ENCODE measurements at regions not wholly inside any gene's neighbourhood (a gene's known extent, or its start where the extent isn't known, plus 50 kb on each side); places are given as distances from the start of the nearest gene placed in this dataset.
A peak's percentile ranks its signal among the peaks of the same experiment; 100 is the strongest.

DNA sequence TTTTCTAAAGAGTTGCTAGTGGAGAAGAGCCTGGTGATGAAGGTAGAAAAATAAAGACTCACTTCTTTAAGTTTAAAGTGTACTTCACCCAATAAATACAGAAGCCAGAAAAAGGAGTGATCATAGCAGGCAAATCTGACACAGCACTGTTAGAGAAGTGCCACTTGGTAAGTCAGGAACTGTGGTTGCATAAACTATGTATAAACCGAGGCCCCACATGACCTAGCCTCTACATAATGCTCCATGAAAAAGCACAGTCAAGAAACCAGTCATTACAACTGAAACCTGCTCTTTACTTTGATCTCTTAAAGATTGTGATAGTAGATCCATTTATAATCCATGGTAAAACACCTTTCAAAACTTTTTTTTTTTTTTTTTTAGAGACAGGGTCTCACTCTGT, 172.1 kb upstream of the PHYHIPL start:
- no peaks in the 10 kb centered on the region for H3K27me3 ChIP-seq (ENCODE audit: control insufficient read depth, insufficient read depth, low read length)
- H3K9me3 ChIP-seq (replicated peaks; ENCODE audit: low read length), result no peaks in the 10 kb centered on the region
- H3K9ac ChIP-seq (ENCODE audit: low read depth, low read length), result no peak overlapping the region
- peaks cover 11% of the 10 kb centered on the region for H3K4me1 ChIP-seq (ENCODE audit: control insufficient read depth, insufficient read depth, low read length)
- H3K4me3 ChIP-seq (ENCODE audit: low read length), result no peak overlapping the region
- no peak overlapping the region for H3K4me2 ChIP-seq (ENCODE audit: low read length)
- H3K36me3 ChIP-seq (ENCODE audit: insufficient read depth, low read length), result no peaks in the 10 kb centered on the region

- Histone ChIP-seq H3K4me1 (ENCODE audit: control insufficient read depth, insufficient read depth, low read length) (peaks cover 8% of the 10 kb centered on the region), H3K9me3 (replicated peaks; ENCODE audit: low read length) (no peaks in the 10 kb centered on the region), H3K27me3 (ENCODE audit: control insufficient read depth, insufficient read depth, low read length) (no peaks in the 10 kb centered on the region)
Observed at GRCh38 chr10:59006511-59007306, 169.7 kb upstream of the PHYHIPL start.

DNA sequence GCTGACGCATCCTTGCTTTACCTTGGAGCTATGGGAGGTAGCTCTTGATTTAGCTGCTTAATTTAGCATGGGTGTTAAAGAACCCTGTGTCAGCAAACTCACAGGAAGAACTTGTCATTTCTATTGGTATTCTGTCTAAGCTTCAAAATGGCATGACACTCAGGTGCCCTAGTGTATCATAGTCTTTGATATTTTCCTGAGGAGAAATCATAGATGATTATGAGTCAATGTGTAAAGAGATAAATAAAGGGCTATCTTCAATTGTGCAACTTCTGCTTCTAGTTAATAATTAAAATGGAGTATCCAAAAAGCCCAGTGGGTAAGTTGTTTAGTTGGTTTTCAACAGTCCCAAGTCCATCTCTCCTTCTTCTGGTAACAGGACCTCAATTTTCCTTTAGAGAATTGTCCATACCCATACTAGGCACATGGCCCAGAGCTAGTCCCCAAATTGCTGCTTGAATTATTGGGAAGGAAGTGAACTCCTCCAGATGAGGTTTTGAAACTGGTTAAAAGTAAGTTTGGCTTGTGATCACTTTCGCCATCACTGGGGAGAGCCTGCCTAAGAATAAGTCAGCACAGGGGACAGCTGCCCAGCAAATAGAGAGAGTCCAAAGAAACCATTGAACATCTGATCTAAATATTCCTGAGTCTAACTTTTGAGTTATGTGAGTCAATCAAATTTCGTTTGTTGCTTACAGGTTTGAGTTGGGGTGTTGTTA, 169.0 kb upstream of the PHYHIPL start:
- Histone ChIP-seq H3K4me2 (ENCODE audit: low read length) (no peak overlapping the region), H3K27me3 (ENCODE audit: control insufficient read depth, insufficient read depth, low read length) (no peaks in the 10 kb centered on the region), H3K4me3 (ENCODE audit: low read length) (no peak overlapping the region), H3K36me3 (ENCODE audit: insufficient read depth, low read length) (no peaks in the 10 kb centered on the region), H3K9me3 (replicated peaks; ENCODE audit: low read length) (no peaks in the 10 kb centered on the region), H3K9ac (ENCODE audit: low read depth, low read length) (no peak overlapping the region), H3K4me1 (ENCODE audit: control insufficient read depth, insufficient read depth, low read length) (peaks cover 8% of the 10 kb centered on the region)

More at GRCh38 chr10:59006511-59007306, 169.7 kb upstream of the PHYHIPL start:
- Histone ChIP-seq H3K4me2 (ENCODE audit: low read length) (no peak overlapping the region), H3K4me3 (ENCODE audit: low read length) (no peak overlapping the region), H3K9ac (ENCODE audit: low read depth, low read length) (no peak overlapping the region), H3K36me3 (ENCODE audit: insufficient read depth, low read length) (no peaks in the 10 kb centered on the region)

DNA sequence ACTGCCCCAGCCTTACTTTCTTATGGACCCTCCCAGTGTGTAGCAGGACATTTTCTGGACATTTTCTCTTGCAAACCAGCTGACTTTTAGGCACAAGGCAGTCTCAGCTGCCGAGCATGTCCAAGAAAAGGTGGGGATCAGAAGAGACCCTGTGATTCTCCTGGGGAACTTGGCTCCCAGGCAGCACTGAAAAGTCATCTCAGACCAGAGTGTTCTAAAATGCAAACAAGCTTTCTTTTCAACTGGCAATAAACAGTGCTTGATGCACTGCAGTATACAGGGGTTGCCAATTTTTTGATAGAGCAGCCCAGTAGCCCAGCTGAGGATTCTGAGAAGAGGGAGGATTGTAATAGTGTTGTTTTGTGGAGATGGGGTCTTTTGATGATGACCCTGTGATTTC, 168.0 kb upstream of the PHYHIPL start:
- H3K4me3 ChIP-seq (ENCODE audit: low read length), result no peak overlapping the region
- H3K27me3 ChIP-seq (ENCODE audit: control insufficient read depth, insufficient read depth, low read length), result no peaks in the 10 kb centered on the region
- H3K4me2 ChIP-seq (ENCODE audit: low read length), result no peak overlapping the region
- no peaks in the 10 kb centered on the region for H3K36me3 ChIP-seq (ENCODE audit: insufficient read depth, low read length)
- peaks cover 8% of the 10 kb centered on the region for H3K4me1 ChIP-seq (ENCODE audit: control insufficient read depth, insufficient read depth, low read length)
- no peaks in the 10 kb centered on the region for H3K9me3 ChIP-seq (replicated peaks; ENCODE audit: low read length)
- no peak overlapping the region for H3K9ac ChIP-seq (ENCODE audit: low read depth, low read length)

- no peaks in the 10 kb centered on the region for H3K27me3 ChIP-seq (ENCODE audit: control insufficient read depth, insufficient read depth, low read length)
- no peaks in the 10 kb centered on the region for H3K36me3 ChIP-seq (ENCODE audit: insufficient read depth, low read length)
- H3K4me1 ChIP-seq (ENCODE audit: control insufficient read depth, insufficient read depth, low read length), result no peaks in the 10 kb centered on the region
- no peaks in the 10 kb centered on the region for H3K9me3 ChIP-seq (replicated peaks; ENCODE audit: low read length)
- H3K4me2 ChIP-seq (ENCODE audit: low read length), result no peak overlapping the region
- H3K9ac ChIP-seq (ENCODE audit: low read depth, low read length), result no peak overlapping the region
- no peak overlapping the region for H3K4me3 ChIP-seq (ENCODE audit: low read length)
Observed at GRCh38 chr10:59011972-59012632, 164.3 kb upstream of the PHYHIPL start.

- Histone ChIP-seq H3K9ac (ENCODE audit: low read depth, low read length) (no peak overlapping the region), H3K9me3 (replicated peaks; ENCODE audit: low read length) (no peaks in the 10 kb centered on the region), H3K4me3 (ENCODE audit: low read length) (no peak overlapping the region), H3K27me3 (ENCODE audit: control insufficient read depth, insufficient read depth, low read length) (no peaks in the 10 kb centered on the region), H3K4me1 (ENCODE audit: control insufficient read depth, insufficient read depth, low read length) (no peaks in the 10 kb centered on the region), H3K4me2 (ENCODE audit: low read length) (no peak overlapping the region), H3K36me3 (ENCODE audit: insufficient read depth, low read length) (no peaks in the 10 kb centered on the region)
Observed at GRCh38 chr10:59012839-59013238, 163.6 kb upstream of the PHYHIPL start.

GRCh38 chr10:59016043-59016442, 160.4 kb upstream of the PHYHIPL start:
- Histone ChIP-seq H3K27me3 (ENCODE audit: control insufficient read depth, insufficient read depth, low read length) (no peaks in the 10 kb centered on the region), H3K4me1 (ENCODE audit: control insufficient read depth, insufficient read depth, low read length) (peaks cover 6% of the 10 kb centered on the region), H3K4me2 (ENCODE audit: low read length) (no peak overlapping the region), H3K36me3 (ENCODE audit: insufficient read depth, low read length) (no peaks in the 10 kb centered on the region), H3K4me3 (ENCODE audit: low read length) (no peak overlapping the region), H3K9me3 (replicated peaks; ENCODE audit: low read length) (no peaks in the 10 kb centered on the region), H3K9ac (ENCODE audit: low read depth, low read length) (no peak overlapping the region)

DNA sequence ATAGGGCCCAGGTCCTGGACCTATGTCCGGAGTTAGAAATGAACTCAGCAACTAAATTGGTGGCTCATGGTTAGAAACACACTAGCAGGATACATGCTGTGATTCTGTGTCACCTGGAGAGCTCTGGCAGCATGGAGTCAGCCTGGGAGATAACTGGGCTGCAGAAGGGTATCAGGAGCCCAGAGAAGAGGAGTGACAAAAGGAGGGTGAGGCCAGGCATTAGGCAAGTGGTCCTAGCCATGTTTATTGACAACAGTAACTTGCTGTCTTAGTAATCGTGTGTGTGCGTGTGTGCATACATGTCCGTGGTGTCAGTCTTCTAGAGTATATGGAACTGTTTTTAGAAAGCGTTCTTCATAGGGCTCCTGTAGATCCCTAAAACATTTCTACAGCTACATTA, 157.5 kb upstream of the PHYHIPL start:
- no peaks in the 10 kb centered on the region for H3K27me3 ChIP-seq (ENCODE audit: control insufficient read depth, insufficient read depth, low read length)
- peak overlapping the region; percentile 38 for H3K4me3 ChIP-seq (ENCODE audit: low read length)
- peak overlapping the region; percentile 52 for H3K9ac ChIP-seq (ENCODE audit: low read depth, low read length)
- no peaks in the 10 kb centered on the region for H3K36me3 ChIP-seq (ENCODE audit: insufficient read depth, low read length)
- no peaks in the 10 kb centered on the region for H3K9me3 ChIP-seq (replicated peaks; ENCODE audit: low read length)
- peaks cover 6% of the 10 kb centered on the region for H3K4me1 ChIP-seq (ENCODE audit: control insufficient read depth, insufficient read depth, low read length)
- H3K4me2 ChIP-seq (ENCODE audit: low read length), result peak overlapping the region; percentile 46

DNA sequence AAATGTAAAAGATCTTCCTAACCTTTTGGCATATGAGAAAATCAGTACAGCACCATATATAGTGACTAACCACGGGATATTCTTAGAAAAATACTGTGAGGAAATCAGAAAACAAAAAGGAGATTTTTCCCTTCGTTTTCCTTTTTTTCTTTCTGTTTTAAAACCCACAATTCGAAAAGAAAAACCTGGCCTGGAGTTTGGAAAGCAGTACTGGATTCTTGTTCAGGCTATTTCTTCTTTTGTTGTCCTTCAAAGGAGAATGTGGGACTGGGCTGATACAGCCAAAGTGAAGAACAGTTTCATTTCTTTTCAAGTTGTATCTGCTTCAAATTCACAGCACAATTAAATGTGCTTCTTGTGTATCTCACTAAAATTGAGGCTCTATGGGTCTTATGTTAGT, 156.8 kb upstream of the PHYHIPL start:
- Histone ChIP-seq H3K9ac (ENCODE audit: low read depth, low read length) (peak overlapping the region; percentile 52), H3K4me1 (ENCODE audit: control insufficient read depth, insufficient read depth, low read length) (peaks cover 6% of the 10 kb centered on the region), H3K4me3 (ENCODE audit: low read length) (peak overlapping the region; percentile 38)

DNA sequence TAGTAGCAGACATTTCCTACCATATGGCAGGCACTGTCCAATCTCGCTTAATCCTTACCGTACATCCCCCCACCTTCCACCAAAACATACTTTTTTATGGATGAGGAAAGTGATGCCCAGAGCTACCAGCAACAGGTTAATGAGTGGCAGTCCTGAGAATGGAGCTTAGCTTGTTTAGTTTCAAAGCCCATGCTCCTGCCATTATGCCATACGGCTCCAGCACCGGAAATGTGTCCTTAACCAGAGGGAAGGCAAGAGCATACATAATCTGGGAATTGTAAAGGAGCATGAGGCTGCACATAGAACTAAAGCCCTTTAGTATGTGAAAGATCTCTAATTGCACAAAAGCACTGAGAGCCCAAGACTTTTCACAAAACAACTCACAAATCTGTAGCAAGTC, 155.9 kb upstream of the PHYHIPL start:
- Histone ChIP-seq H3K27me3 (ENCODE audit: control insufficient read depth, insufficient read depth, low read length) (no peaks in the 10 kb centered on the region), H3K36me3 (ENCODE audit: insufficient read depth, low read length) (no peaks in the 10 kb centered on the region), H3K4me2 (ENCODE audit: low read length) (no peak overlapping the region), H3K4me1 (ENCODE audit: control insufficient read depth, insufficient read depth, low read length) (peaks cover 6% of the 10 kb centered on the region), H3K9me3 (replicated peaks; ENCODE audit: low read length) (no peaks in the 10 kb centered on the region), H3K9ac (ENCODE audit: low read depth, low read length) (no peak overlapping the region), H3K4me3 (ENCODE audit: low read length) (no peak overlapping the region)

More for the DNA sequence above, 156.8 kb upstream of the PHYHIPL start:
- H3K9me3 ChIP-seq (replicated peaks; ENCODE audit: low read length), result no peaks in the 10 kb centered on the region
- no peaks in the 10 kb centered on the region for H3K27me3 ChIP-seq (ENCODE audit: control insufficient read depth, insufficient read depth, low read length)
- H3K4me2 ChIP-seq (ENCODE audit: low read length), result peak overlapping the region; percentile 46
- no peaks in the 10 kb centered on the region for H3K36me3 ChIP-seq (ENCODE audit: insufficient read depth, low read length)

DNA sequence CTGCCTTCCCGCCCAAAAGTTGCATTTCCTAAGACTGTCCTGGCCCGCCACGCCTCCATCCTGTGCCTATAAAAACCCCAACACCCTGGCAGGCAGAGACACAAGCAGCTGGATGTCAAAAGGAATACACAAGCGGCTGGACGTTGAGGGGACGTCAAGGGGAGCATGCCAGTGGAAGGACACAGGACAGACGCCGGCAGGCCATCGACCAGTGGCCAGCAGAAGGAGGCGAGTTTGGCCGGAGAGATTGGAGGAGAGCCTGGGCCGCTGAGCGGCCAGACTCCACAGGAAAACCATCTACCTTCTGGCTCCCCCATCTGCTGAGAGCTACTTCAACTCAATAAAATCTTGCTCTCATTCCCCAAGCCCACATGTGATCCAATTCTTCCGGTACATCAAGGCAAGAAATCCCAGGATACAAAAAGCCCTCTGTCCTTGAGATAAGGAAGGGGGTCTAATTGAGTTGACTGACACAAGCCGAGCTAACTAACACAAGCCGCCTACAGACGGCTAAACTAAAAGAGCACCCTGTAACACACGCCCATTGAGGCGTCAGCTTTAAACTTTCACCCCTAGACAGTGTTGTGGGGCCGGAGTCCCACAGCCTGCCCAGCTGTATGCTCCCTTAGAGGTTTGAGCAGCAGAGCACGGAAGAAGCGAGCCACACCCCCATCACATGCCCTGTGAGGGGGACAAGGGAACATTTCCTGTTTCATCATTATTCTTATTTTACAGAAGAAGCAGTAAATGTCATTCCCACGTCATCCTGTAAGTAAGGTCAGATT, 150.3 kb upstream of the PHYHIPL start:
- no peaks in the 10 kb centered on the region for H3K36me3 ChIP-seq (ENCODE audit: insufficient read depth, low read length)
- no peak overlapping the region for H3K4me3 ChIP-seq (ENCODE audit: low read length)
- H3K4me1 ChIP-seq (ENCODE audit: control insufficient read depth, insufficient read depth, low read length), result peaks cover 6% of the 10 kb centered on the region
- no peaks in the 10 kb centered on the region for H3K27me3 ChIP-seq (ENCODE audit: control insufficient read depth, insufficient read depth, low read length)
- H3K4me2 ChIP-seq (ENCODE audit: low read length), result no peak overlapping the region
- no peaks in the 10 kb centered on the region for H3K9me3 ChIP-seq (replicated peaks; ENCODE audit: low read length)
- no peak overlapping the region for H3K9ac ChIP-seq (ENCODE audit: low read depth, low read length)
